Hepatocyte (in vitro differentiated cells): ENCODE measurements at regions not wholly inside any gene's neighbourhood (a gene's known extent, or its start where the extent isn't known, plus 50 kb on each side); places are given as distances from the start of the nearest gene placed in this dataset.

Experiments used
- CTCF ChIP-seq: fragments of 200-600 bp; sonication (generic); IDR thresholded peaks from 2 replicates; pipeline ENCODE4 v1.5.1; 2016; ENCODE audit warnings: antibody characterized with exemption, mild to moderate bottlenecking; ENCODE audit not compliant: poor library complexity
- EZH2 ChIP-seq: fragments of 200-600 bp; sonication (generic); IDR thresholded peaks from 2 replicates; pipeline ENCODE4 v1.6.1; 2016; ENCODE audit warnings: antibody characterized with exemption, mild to moderate bottlenecking, borderline replicate concordance
- EZH2phosphoT487 ChIP-seq: fragments of 200-600 bp; sonication (generic); IDR thresholded peaks from one replicate; pipeline ENCODE4 v1.6.1; 2018; ENCODE audit warnings: antibody characterized with exemption, mild to moderate bottlenecking, low read depth, moderate library complexity; ENCODE audit not compliant: unreplicated experiment, severe bottlenecking

- TF ChIP-seq CTCF (no peak), EZH2 (no peak), EZH2phosphoT487 (no peak)
Measured at GRCh38 chr6:126797981-126798380, 320.5 kb upstream of the RSPO3 start.
